ENCODE measurements at regions not wholly inside any gene's neighbourhood (a gene's known extent, or its start where the extent isn't known, plus 50 kb on each side); places are given as distances from the start of the nearest gene placed in this dataset.

DNA sequence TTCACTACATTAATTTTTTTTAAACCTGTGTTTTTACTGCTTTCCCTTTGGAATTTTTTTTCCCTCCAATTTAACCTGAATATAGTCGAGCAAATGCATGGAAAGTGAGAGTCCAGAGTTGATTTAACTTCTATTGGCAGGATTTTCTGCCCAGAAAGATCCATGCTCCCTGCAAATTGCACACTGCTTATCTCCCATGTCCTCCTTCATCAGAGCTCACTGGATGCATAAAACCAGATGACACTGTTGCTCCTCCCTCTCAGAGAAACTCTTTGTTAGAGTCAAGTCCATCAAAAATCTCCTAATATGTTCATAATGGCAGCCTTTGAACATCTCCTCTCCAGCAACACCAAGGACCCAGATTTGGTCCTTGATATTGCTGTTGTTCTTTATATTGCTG lies 297.0 kb upstream of the SLC24A2 start:
- Histone ChIP-seq H3K27ac (ENCODE audit: low read depth, low read length, poor library complexity, severe bottlenecking) (no peak overlapping the region), H3K4me3 (ENCODE audit: low read depth, low read length, poor library complexity, severe bottlenecking) (no peak overlapping the region), H2AFZ (ENCODE audit: low read length) (no peak overlapping the region), H3K9me2 (ENCODE audit: insufficient read depth, low read length) (no peaks in the 10 kb centered on the region), H3K4me2 (ENCODE audit: low read length) (no peak overlapping the region), H3K9me3 (ENCODE audit: low read length) (no peaks in the 10 kb centered on the region), H3K4me1 (ENCODE audit: insufficient read depth, low read length, poor library complexity, severe bottlenecking) (no peaks in the 10 kb centered on the region), H3K79me2 (ENCODE audit: insufficient read depth, low read depth, low read length) (no peaks in the 10 kb centered on the region), H4K20me1 (ENCODE audit: insufficient read depth, low read length) (no peaks in the 10 kb centered on the region), H3K36me3 (ENCODE audit: insufficient read depth, low read length) (no peaks in the 10 kb centered on the region)
- CTCF ChIA-PET (ENCODE audit: unreplicated experiment): no interaction called here
- DNase-seq (ENCODE audit: low spot score): no peak
- TF ChIP-seq, protein P1, sequence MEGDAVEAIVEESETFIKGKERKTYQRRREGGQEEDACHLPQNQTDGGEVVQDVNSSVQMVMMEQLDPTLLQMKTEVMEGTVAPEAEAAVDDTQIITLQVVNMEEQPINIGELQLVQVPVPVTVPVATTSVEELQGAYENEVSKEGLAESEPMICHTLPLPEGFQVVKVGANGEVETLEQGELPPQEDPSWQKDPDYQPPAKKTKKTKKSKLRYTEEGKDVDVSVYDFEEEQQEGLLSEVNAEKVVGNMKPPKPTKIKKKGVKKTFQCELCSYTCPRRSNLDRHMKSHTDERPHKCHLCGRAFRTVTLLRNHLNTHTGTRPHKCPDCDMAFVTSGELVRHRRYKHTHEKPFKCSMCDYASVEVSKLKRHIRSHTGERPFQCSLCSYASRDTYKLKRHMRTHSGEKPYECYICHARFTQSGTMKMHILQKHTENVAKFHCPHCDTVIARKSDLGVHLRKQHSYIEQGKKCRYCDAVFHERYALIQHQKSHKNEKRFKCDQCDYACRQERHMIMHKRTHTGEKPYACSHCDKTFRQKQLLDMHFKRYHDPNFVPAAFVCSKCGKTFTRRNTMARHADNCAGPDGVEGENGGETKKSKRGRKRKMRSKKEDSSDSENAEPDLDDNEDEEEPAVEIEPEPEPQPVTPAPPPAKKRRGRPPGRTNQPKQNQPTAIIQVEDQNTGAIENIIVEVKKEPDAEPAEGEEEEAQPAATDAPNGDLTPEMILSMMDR (conservative IDR thresholded peaks at IDR 0.05; ENCODE audit: low read length): no peak
- no peak for TF ChIP-seq EZH2phosphoT487 (IDR thresholded peaks at IDR 0.05; ENCODE audit: borderline replicate concordance, low read depth, low read length)
- POLR2A ChIA-PET: interaction anchor here (0.9 kb wide), 1 partner anchor 129 kb away, joined by 4 read pairs; no protein-coding TSS in a partner anchor
- intact Hi-C loops (cut with micrococcal nuclease; ENCODE audit: unreplicated experiment): no loop called here
- no TSS peak for BruUV-seq (replicated peaks)

DNA sequence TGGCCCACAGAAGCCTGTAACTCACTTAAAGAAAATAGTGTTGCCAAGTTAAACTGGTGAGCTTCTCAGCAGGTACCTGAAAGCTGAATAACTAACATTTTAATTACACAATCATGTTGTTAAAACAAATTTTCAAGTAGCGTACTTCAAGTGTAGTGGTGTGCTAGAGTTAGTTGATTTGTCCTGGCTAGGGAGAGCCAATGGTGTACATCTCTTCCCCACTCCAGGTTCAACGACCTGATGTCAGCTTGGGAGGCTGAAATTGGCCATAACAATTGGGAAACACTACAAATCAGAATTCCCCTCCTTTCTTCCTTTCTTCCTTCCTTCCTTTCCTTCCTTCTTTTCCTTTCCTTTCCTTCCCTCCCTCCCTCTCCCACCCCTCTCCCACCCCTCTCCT lies 295.3 kb upstream of the SLC24A2 start:
- Histone ChIP-seq H3K4me1 (ENCODE audit: insufficient read depth, low read length, poor library complexity, severe bottlenecking) (no peaks in the 10 kb centered on the region), H3K79me2 (ENCODE audit: insufficient read depth, low read depth, low read length) (no peaks in the 10 kb centered on the region), H4K20me1 (ENCODE audit: insufficient read depth, low read length) (no peaks in the 10 kb centered on the region), H3K27ac (ENCODE audit: low read depth, low read length, poor library complexity, severe bottlenecking) (no peak overlapping the region), H3K36me3 (ENCODE audit: insufficient read depth, low read length) (no peaks in the 10 kb centered on the region), H3K9me3 (ENCODE audit: low read length) (no peaks in the 10 kb centered on the region), H3K9me2 (ENCODE audit: insufficient read depth, low read length) (no peaks in the 10 kb centered on the region), H3K4me3 (ENCODE audit: low read depth, low read length, poor library complexity, severe bottlenecking) (no peak overlapping the region), H3K4me2 (ENCODE audit: low read length) (no peak overlapping the region), H2AFZ (ENCODE audit: low read length) (no peak overlapping the region)
- TF ChIP-seq, protein P1 (conservative IDR thresholded peaks at IDR 0.05; ENCODE audit: low read length): no peak
- TF ChIP-seq EZH2phosphoT487 (IDR thresholded peaks at IDR 0.05; ENCODE audit: borderline replicate concordance, low read depth, low read length): no peak
- ChIA-PET POLR2A (interaction anchor here (0.7 to 1.4 kb wide), 3 partner anchors 8 to 29 kb away, joined by 3 read pairs; no protein-coding TSS in a partner anchor), CTCF (ENCODE audit: unreplicated experiment) (no interaction called here)
- intact Hi-C loops (cut with micrococcal nuclease; ENCODE audit: unreplicated experiment): no loop called here
- no peak for DNase-seq (ENCODE audit: low spot score)
- no TSS peak for BruUV-seq (replicated peaks)

DNA sequence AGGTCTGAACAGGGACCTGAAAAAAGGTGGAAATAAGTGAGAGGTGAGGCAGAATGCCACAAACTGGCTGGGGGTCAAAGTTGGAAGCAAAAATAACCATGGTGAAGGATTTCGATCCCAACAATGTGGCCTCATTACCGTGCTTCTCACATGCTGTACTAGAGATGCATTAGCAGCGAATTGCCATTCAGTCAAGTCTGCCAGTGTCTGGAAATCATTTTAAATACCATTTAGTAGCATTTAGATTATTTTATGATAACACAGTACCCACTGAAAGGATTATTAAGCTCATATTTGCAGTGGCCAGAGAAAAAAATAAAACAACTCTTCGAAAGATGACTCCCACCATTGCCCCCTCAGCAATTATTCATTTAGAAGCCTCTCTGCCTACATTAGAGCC lies 294.6 kb upstream of the SLC24A2 start:
- H3K9me3 ChIP-seq (ENCODE audit: low read length): no peaks in the 10 kb centered on the region

More for the DNA sequence above, 294.6 kb upstream of the SLC24A2 start:
- TF ChIP-seq, protein P1 (conservative IDR thresholded peaks at IDR 0.05; ENCODE audit: low read length): no peak
- no peak for TF ChIP-seq EZH2phosphoT487 (IDR thresholded peaks at IDR 0.05; ENCODE audit: borderline replicate concordance, low read depth, low read length)
- Histone ChIP-seq H2AFZ (ENCODE audit: low read length) (no peak overlapping the region), H3K36me3 (ENCODE audit: insufficient read depth, low read length) (no peaks in the 10 kb centered on the region), H3K4me2 (ENCODE audit: low read length) (no peak overlapping the region), H3K9me2 (ENCODE audit: insufficient read depth, low read length) (no peaks in the 10 kb centered on the region), H3K79me2 (ENCODE audit: insufficient read depth, low read depth, low read length) (no peaks in the 10 kb centered on the region), H3K27ac (ENCODE audit: low read depth, low read length, poor library complexity, severe bottlenecking) (no peak overlapping the region), H4K20me1 (ENCODE audit: insufficient read depth, low read length) (no peaks in the 10 kb centered on the region), H3K4me3 (ENCODE audit: low read depth, low read length, poor library complexity, severe bottlenecking) (no peak overlapping the region), H3K4me1 (ENCODE audit: insufficient read depth, low read length, poor library complexity, severe bottlenecking) (no peaks in the 10 kb centered on the region)
- ChIA-PET CTCF (ENCODE audit: unreplicated experiment) (no interaction called here), POLR2A (interaction anchor here (0.6 kb wide), 1 partner anchor 26 kb away, joined by 3 read pairs; no protein-coding TSS in a partner anchor)
- intact Hi-C loops (cut with micrococcal nuclease; ENCODE audit: unreplicated experiment): no loop called here
- DNase-seq (ENCODE audit: low spot score): no peak
- BruUV-seq (replicated peaks): no TSS peak

Measured in OCI-LY7 (cell line).